Astrocyte of the spinal cord (primary cell): ENCODE measurements at regions not wholly inside any gene's neighbourhood (a gene's known extent, or its start where the extent isn't known, plus 50 kb on each side); places are given as distances from the start of the nearest gene placed in this dataset.

Source experiments
- DNase-seq: peaks from one replicate; pipeline ENCODE4 v3.0.0; 2011; ENCODE audit warnings: low read depth, low spot score
- H3K4me3 ChIP-seq: 2 replicates; pipeline ENCODE4 v1.5.1; 2011; ENCODE audit warnings: low read depth, mild to moderate bottlenecking, low read length, moderate library complexity
- in situ Hi-C: cut with HindIII; loops from 2 replicates; pipeline ENCODE4 v1.10.0; 2017; ENCODE audit warnings: low sequenced_read_pairs
- TF ChIP-seq, protein P1 (sequence below): IDR thresholded peaks from 2 replicates; pipeline ENCODE4 v1.5.1; 2012; ENCODE audit warnings: low read depth, mild to moderate bottlenecking, low read length, inconsistent platforms

DNA sequence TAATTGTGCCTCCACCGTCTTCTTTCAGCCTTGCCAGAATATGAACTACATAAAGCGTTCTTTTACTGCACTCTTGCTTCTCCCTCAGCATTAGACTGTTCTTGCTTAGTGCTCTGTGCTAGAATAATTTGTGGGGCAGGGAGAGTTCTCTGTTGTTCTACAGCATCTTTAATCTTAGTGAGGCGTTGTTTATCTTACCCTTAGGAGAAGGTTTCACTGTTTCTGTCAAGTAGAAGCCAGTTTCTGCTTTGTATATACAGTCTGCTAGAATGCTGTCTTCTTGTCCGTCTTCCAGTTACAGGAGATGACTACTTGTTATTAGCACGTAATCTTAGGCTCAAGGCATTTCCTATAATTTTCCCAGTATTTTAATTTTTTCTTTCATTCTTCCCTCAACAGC is 458.0 kb downstream of the FLRT2 start:
- no peak overlapping the region for H3K4me3 ChIP-seq
- in situ Hi-C loops: no loop called here
- TF ChIP-seq, protein P1, sequence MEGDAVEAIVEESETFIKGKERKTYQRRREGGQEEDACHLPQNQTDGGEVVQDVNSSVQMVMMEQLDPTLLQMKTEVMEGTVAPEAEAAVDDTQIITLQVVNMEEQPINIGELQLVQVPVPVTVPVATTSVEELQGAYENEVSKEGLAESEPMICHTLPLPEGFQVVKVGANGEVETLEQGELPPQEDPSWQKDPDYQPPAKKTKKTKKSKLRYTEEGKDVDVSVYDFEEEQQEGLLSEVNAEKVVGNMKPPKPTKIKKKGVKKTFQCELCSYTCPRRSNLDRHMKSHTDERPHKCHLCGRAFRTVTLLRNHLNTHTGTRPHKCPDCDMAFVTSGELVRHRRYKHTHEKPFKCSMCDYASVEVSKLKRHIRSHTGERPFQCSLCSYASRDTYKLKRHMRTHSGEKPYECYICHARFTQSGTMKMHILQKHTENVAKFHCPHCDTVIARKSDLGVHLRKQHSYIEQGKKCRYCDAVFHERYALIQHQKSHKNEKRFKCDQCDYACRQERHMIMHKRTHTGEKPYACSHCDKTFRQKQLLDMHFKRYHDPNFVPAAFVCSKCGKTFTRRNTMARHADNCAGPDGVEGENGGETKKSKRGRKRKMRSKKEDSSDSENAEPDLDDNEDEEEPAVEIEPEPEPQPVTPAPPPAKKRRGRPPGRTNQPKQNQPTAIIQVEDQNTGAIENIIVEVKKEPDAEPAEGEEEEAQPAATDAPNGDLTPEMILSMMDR: no peak
- DNase-seq: no peak

DNA sequence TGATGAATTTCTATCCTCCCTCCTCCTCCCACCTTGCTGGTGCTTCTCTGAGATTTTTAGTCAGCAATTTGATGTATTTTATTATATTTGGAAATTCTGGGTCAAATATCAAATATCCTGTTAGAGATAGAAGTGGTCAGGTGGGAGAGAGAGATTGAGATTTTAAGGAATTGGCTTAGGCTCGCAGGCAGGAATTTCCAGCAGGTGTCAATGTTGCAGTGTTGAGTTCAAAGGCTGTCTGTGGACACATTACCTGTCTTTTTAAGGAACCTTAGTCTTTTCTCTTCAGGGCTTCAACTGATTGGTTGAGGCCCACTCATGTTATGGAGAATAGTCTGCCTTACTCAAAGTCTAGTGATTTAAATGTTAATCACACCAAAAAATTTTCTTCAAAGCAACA is 457.3 kb downstream of the FLRT2 start:
- TF ChIP-seq, protein P1: no peak
- H3K4me3 ChIP-seq: no peak overlapping the region
- in situ Hi-C loops: no loop called here
- no peak for DNase-seq

DNA sequence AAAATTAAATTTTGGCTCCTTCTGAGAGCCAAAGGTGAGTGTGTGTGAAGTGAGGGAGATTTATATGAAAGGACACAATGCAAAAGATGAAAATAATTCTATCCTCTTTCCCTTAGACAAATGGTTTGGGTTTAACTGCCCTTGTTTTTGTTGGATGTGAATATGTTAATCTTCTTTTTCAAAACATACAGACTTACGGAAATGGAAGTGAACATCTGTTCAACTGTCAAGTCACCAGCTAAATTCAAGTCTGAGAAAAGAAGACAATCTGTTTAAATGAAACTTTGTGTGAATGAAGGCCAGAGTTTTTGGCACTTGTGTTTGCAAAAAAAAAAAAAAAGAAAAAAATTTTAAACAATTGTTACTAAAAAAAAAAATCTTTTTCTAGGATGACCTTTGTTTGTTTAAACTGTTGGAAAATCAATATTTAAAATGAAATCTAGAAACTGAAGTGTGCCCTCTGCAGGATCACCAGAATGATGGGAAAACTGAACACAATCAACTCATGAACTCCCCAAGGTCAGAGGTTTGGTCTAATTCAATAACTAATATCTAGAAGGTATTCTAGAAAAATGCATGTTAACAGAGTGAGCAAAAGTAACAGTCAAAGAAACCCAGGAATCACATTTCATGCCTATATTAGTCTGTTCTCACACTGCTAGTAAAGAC is 448.8 kb downstream of the FLRT2 start:
- H3K4me3 ChIP-seq: no peak overlapping the region
- in situ Hi-C loops: no loop called here
- DNase-seq: no peak
- TF ChIP-seq, protein P1: no peak

DNA sequence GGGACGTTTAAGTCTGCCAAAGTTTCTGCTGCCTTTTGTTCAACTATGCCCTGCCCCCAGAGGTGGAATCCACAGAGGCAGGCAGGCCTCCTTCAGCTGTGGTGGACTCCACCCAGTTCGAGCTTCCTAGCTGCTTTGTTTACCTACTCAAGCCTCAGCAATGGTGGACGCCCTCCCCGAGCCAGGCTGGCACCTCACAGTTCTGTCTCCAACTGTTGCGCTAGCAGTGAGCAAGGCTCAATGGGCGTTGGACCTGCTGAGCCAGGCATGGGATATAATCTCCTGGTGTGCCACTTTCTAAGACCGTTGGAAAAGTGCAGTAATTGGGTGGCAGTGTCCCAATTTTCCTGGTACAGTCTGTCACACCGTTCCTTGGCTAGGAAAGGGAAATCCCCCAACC is 444.7 kb downstream of the FLRT2 start:
- DNase-seq: no peak
- in situ Hi-C loops: no loop called here

DNA sequence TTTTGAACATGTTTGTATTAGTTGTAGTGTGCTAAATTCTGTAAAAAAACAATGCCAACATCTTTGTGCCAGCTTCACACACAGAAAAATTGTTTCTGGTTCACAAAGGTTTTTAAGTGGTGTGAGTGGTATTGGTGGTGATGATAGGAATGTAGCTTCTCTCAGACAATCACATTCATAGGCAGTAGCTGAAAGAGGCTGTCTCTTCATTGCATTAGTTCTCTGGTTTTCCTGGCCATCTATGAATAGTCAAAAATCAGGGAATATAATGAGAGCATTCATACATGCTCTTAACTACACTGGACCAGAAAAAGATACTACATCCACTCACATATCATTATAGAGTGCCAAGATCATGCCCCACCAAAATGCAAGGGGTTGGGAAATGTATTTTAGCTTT is 433.5 kb downstream of the FLRT2 start:
- H3K4me3 ChIP-seq: no peak overlapping the region
- TF ChIP-seq, protein P1: no peak
- in situ Hi-C loops: no loop called here
- no peak for DNase-seq

More for the DNA sequence above, 444.7 kb downstream of the FLRT2 start:
- H3K4me3 ChIP-seq: no peak overlapping the region
- TF ChIP-seq, protein P1: no peak

DNA sequence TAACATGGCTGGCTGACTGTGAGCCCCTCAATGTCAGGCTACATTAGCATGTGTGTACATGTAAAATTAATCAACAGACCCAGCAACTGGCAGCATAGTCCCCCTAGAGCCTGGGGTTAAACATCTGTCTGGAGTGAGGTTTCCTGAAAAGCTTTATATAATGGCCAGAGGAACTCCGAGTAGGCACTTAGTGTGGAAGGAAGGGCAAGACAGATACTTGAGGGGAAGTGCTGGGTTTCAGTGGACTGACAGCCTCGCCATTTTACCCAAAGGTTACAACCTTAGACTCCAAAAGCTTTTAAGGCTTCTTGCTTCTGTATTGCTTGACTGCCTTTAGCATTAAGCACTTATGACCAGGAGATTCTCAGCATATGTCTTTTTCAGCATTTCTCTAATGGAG is 430.8 kb downstream of the FLRT2 start:
- H3K4me3 ChIP-seq: no peak overlapping the region

More for the DNA sequence above, 430.8 kb downstream of the FLRT2 start:
- in situ Hi-C loops: no loop called here
- TF ChIP-seq, protein P1: no peak
- DNase-seq: no peak
